HepG2 (cell line): ENCODE measurements at regions not wholly inside any gene's neighbourhood (a gene's known extent, or its start where the extent isn't known, plus 50 kb on each side); places are given as distances from the start of the nearest gene placed in this dataset.

Source experiments
- CREB3 ChIP-seq: sonication (generic); formaldehyde crosslinking; IDR thresholded peaks from 2 replicates; pipeline ENCODE4 v1.5.0; 2020; ENCODE audit warnings: missing genetic modification reagents
- CTCF ChIP-seq: sonication (generic); formaldehyde crosslinking; IDR thresholded peaks from 2 replicates; pipeline ENCODE4 v1.5.0; 2020; ENCODE audit warnings: mild to moderate bottlenecking, missing genetic modification reagents, moderate library complexity
- EZH2 ChIP-seq: conservative IDR thresholded peaks from 2 replicates; pipeline ENCODE4 v1.6.1; 2012; ENCODE audit warnings: mild to moderate bottlenecking, low read depth, low read length, moderate library complexity
- PATZ1 ChIP-seq: sonication (generic); formaldehyde crosslinking; IDR thresholded peaks from 2 replicates; pipeline ENCODE4 v1.4.0; 2020; ENCODE audit warnings: missing genetic modification reagents
- POLR2A ChIP-seq, 2 experiments: IDR thresholded peaks; 2 replicates each; pipeline ENCODE4 v1.6.1; 2011; ENCODE audit warnings: low read depth in 2 of 2, low read length in 2 of 2, mild to moderate bottlenecking in 1 of 2, moderate library complexity in 1 of 2; ENCODE audit not compliant: insufficient read depth in 1 of 2
- RXRA ChIP-seq: sonication (generic); formaldehyde crosslinking; IDR thresholded peaks from 2 replicates; pipeline ENCODE4 v1.5.1; 2020; ENCODE audit warnings: missing genetic modification reagents
- SMAD1 ChIP-seq: sonication (generic); formaldehyde crosslinking; IDR thresholded peaks from 2 replicates; pipeline ENCODE4 v1.4.0; 2020; ENCODE audit warnings: missing genetic modification reagents, low read depth, mild to moderate bottlenecking, borderline replicate concordance
- TBL1XR1 ChIP-seq: fragments of 150-350 bp; IDR thresholded peaks from 2 replicates; pipeline ENCODE4 v1.6.1; 2014; ENCODE audit warnings: borderline replicate concordance, low read length; ENCODE audit not compliant: partially characterized antibody
- XRCC5 ChIP-seq: fragments of 200-400 bp; formaldehyde crosslinking; optimal IDR thresholded peaks from 2 replicates; pipeline ENCODE3; 2017; ENCODE audit warnings: mild to moderate bottlenecking, low read length
- ZBTB43 ChIP-seq: sonication (generic); formaldehyde crosslinking; conservative IDR thresholded peaks from 2 replicates; pipeline ENCODE4 v1.4.0; 2020; ENCODE audit warnings: missing genetic modification reagents
- TF ChIP-seq, protein P1 (sequence below): sonication (generic); formaldehyde crosslinking; IDR thresholded peaks from 2 replicates; pipeline ENCODE4 v1.4.0; 2020; ENCODE audit warnings: missing genetic modification reagents, mild to moderate bottlenecking, borderline replicate concordance
- TF ChIP-seq, protein P2 (sequence below): sonication (generic); formaldehyde crosslinking; IDR thresholded peaks from 2 replicates; pipeline ENCODE4 v1.4.0; 2020; ENCODE audit warnings: missing genetic modification reagents

DNA sequence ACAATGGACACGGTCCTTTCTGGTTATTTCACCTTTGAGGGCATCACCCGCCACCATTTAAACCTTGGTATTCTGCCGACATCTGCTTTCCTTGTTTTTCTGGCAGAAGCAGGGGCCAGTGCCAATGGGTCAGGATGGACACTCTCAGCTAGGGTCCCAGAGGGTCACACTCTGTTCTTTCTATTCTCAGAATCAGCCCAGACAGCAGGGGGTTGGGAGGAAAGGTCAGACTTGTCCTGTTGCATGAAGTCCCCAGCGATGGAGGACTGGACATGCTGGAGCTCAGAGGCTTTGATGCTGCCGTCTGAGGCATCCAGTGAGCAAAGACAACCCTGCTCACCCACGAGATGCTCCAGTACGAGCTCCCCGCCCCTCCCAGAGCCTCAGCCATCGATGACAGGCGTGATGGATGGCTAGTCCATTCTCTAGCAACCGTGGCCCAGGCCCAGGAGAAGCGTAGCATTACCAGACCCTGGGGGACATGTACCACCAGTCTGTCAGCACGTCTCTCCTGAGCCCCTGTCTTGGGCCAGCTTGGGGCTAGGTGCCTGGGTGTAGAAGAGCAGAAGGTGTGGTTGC lies 62.0 kb downstream of the FOXL1 start:
- TF ChIP-seq PATZ1 (CRISPR knock-in tag) (no peak), ZBTB43 (CRISPR knock-in tag) (no peak), CREB3 (CRISPR knock-in tag) (no peak), CTCF (CRISPR knock-in tag) (no peak), EZH2 (no peak), POLR2A (IDR thresholded peaks at IDR 0.05; ENCODE audit: insufficient read depth in 1 of 2, low read depth in 2 of 2, low read length in 2 of 2) (no peak), XRCC5 (no peak), RXRA (CRISPR knock-in tag) (no peak), TBL1XR1 (no peak), SMAD1 (CRISPR knock-in tag) (no peak)
- TF ChIP-seq, protein P1, sequence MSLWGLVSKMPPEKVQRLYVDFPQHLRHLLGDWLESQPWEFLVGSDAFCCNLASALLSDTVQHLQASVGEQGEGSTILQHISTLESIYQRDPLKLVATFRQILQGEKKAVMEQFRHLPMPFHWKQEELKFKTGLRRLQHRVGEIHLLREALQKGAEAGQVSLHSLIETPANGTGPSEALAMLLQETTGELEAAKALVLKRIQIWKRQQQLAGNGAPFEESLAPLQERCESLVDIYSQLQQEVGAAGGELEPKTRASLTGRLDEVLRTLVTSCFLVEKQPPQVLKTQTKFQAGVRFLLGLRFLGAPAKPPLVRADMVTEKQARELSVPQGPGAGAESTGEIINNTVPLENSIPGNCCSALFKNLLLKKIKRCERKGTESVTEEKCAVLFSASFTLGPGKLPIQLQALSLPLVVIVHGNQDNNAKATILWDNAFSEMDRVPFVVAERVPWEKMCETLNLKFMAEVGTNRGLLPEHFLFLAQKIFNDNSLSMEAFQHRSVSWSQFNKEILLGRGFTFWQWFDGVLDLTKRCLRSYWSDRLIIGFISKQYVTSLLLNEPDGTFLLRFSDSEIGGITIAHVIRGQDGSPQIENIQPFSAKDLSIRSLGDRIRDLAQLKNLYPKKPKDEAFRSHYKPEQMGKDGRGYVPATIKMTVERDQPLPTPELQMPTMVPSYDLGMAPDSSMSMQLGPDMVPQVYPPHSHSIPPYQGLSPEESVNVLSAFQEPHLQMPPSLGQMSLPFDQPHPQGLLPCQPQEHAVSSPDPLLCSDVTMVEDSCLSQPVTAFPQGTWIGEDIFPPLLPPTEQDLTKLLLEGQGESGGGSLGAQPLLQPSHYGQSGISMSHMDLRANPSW (CRISPR knock-in tag) = no peak
- TF ChIP-seq, protein P2, sequence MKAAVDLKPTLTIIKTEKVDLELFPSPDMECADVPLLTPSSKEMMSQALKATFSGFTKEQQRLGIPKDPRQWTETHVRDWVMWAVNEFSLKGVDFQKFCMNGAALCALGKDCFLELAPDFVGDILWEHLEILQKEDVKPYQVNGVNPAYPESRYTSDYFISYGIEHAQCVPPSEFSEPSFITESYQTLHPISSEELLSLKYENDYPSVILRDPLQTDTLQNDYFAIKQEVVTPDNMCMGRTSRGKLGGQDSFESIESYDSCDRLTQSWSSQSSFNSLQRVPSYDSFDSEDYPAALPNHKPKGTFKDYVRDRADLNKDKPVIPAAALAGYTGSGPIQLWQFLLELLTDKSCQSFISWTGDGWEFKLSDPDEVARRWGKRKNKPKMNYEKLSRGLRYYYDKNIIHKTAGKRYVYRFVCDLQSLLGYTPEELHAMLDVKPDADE (CRISPR knock-in tag) = no peak
